ENCODE measurements at regions not wholly inside any gene's neighbourhood (a gene's known extent, or its start where the extent isn't known, plus 50 kb on each side); places are given as distances from the start of the nearest gene placed in this dataset.

- TF ChIP-seq, protein P1, sequence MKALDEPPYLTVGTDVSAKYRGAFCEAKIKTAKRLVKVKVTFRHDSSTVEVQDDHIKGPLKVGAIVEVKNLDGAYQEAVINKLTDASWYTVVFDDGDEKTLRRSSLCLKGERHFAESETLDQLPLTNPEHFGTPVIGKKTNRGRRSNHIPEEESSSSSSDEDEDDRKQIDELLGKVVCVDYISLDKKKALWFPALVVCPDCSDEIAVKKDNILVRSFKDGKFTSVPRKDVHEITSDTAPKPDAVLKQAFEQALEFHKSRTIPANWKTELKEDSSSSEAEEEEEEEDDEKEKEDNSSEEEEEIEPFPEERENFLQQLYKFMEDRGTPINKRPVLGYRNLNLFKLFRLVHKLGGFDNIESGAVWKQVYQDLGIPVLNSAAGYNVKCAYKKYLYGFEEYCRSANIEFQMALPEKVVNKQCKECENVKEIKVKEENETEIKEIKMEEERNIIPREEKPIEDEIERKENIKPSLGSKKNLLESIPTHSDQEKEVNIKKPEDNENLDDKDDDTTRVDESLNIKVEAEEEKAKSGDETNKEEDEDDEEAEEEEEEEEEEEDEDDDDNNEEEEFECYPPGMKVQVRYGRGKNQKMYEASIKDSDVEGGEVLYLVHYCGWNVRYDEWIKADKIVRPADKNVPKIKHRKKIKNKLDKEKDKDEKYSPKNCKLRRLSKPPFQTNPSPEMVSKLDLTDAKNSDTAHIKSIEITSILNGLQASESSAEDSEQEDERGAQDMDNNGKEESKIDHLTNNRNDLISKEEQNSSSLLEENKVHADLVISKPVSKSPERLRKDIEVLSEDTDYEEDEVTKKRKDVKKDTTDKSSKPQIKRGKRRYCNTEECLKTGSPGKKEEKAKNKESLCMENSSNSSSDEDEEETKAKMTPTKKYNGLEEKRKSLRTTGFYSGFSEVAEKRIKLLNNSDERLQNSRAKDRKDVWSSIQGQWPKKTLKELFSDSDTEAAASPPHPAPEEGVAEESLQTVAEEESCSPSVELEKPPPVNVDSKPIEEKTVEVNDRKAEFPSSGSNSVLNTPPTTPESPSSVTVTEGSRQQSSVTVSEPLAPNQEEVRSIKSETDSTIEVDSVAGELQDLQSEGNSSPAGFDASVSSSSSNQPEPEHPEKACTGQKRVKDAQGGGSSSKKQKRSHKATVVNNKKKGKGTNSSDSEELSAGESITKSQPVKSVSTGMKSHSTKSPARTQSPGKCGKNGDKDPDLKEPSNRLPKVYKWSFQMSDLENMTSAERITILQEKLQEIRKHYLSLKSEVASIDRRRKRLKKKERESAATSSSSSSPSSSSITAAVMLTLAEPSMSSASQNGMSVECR (CRISPR knock-in tag; IDR thresholded peaks at IDR 0.05; ENCODE audit: borderline replicate concordance), result no peak
- TF ChIP-seq ZNF416 (CRISPR knock-in tag; IDR thresholded peaks at IDR 0.05) (no peak), ESRRA (CRISPR knock-in tag; IDR thresholded peaks at IDR 0.05; ENCODE audit: borderline replicate concordance) (no peak), ETV6 (CRISPR knock-in tag; IDR thresholded peaks at IDR 0.05) (no peak), IRF2 (CRISPR knock-in tag; IDR thresholded peaks at IDR 0.05; ENCODE audit: borderline replicate concordance, low read depth) (no peak), HMGXB4 (CRISPR knock-in tag; IDR thresholded peaks at IDR 0.05) (no peak), TCF7 (CRISPR knock-in tag; IDR thresholded peaks at IDR 0.05; ENCODE audit: low read depth) (no peak), SMAD3 (CRISPR knock-in tag; IDR thresholded peaks at IDR 0.05; ENCODE audit: borderline replicate concordance) (no peak), RELA (CRISPR knock-in tag; IDR thresholded peaks at IDR 0.05; ENCODE audit: borderline replicate concordance) (no peak), SOX15 (CRISPR knock-in tag; IDR thresholded peaks at IDR 0.05) (no peak)
These were observed 76.8 kb downstream of the PHLDA1 start (continued) for GRCh38 chr12:75954749-75955148.

DNA sequence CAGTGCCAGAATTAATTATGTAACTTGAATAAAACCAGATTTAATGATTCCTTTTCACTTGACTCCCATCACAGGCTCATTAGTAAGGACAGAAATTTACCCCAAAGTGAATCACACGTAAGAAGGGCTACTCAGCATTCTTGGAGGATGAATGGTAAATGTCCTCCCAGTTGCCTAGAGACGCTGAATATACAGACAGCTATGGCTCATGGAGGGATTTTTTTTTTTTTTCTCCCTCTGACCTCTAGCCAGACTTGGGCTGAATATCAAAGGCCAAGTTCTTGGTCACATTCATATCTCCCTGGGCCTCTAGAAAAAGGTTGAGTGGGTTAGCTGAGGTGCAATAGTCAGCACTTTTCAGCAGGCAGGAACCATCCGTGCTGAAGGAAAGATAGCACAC lies 77.5 kb downstream of the PHLDA1 start:
- CTCF ChIA-PET, result interaction anchor here (2.3 kb wide), 1 partner anchor 78 kb away, joined by 7 read pairs; the partner anchor contains the start of gene PHLDA1
- Mint-ChIP-seq H3K36me3 (no peaks in the 10 kb centered on the region), H3K27ac (peak overlapping the region; percentile 59; the same call in 1 of the 2 replicates), H3K4me1 (peaks cover 74% of the 10 kb centered on the region), H3K4me3 (no peak overlapping the region), H3K27me3 (ENCODE audit: low read depth) (no peaks in the 10 kb centered on the region), H3K9me3 (no peaks in the 10 kb centered on the region)
- TF ChIP-seq ZNF671 (CRISPR knock-in tag; IDR thresholded peaks at IDR 0.05), result no peak
- no peak for TF ChIP-seq ESRRA (CRISPR knock-in tag; IDR thresholded peaks at IDR 0.05; ENCODE audit: borderline replicate concordance)
- TF ChIP-seq ZNF138 (CRISPR knock-in tag; conservative IDR thresholded peaks at IDR 0.05), result no peak
- no peak for TF ChIP-seq SP1 (CRISPR knock-in tag; conservative IDR thresholded peaks at IDR 0.05)
- no peak for TF ChIP-seq E2F5 (CRISPR knock-in tag; IDR thresholded peaks at IDR 0.05)
- TF ChIP-seq NR3C1 (CRISPR knock-in tag; conservative IDR thresholded peaks at IDR 0.05; ENCODE audit: low read depth), result no peak
- no peak for TF ChIP-seq HMGA2 (CRISPR knock-in tag; IDR thresholded peaks at IDR 0.05)
- TF ChIP-seq ZNF219 (CRISPR knock-in tag; IDR thresholded peaks at IDR 0.05; ENCODE audit: borderline replicate concordance), result no peak
- no peak for TF ChIP-seq SMAD3 (CRISPR knock-in tag; IDR thresholded peaks at IDR 0.05; ENCODE audit: borderline replicate concordance)
- TF ChIP-seq, protein P2, sequence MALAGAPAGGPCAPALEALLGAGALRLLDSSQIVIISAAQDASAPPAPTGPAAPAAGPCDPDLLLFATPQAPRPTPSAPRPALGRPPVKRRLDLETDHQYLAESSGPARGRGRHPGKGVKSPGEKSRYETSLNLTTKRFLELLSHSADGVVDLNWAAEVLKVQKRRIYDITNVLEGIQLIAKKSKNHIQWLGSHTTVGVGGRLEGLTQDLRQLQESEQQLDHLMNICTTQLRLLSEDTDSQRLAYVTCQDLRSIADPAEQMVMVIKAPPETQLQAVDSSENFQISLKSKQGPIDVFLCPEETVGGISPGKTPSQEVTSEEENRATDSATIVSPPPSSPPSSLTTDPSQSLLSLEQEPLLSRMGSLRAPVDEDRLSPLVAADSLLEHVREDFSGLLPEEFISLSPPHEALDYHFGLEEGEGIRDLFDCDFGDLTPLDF (CRISPR knock-in tag; IDR thresholded peaks at IDR 0.05), result no peak
- no peak for TF ChIP-seq MXD4 (CRISPR knock-in tag; IDR thresholded peaks at IDR 0.05; ENCODE audit: borderline replicate concordance)
- TF ChIP-seq, protein P3, sequence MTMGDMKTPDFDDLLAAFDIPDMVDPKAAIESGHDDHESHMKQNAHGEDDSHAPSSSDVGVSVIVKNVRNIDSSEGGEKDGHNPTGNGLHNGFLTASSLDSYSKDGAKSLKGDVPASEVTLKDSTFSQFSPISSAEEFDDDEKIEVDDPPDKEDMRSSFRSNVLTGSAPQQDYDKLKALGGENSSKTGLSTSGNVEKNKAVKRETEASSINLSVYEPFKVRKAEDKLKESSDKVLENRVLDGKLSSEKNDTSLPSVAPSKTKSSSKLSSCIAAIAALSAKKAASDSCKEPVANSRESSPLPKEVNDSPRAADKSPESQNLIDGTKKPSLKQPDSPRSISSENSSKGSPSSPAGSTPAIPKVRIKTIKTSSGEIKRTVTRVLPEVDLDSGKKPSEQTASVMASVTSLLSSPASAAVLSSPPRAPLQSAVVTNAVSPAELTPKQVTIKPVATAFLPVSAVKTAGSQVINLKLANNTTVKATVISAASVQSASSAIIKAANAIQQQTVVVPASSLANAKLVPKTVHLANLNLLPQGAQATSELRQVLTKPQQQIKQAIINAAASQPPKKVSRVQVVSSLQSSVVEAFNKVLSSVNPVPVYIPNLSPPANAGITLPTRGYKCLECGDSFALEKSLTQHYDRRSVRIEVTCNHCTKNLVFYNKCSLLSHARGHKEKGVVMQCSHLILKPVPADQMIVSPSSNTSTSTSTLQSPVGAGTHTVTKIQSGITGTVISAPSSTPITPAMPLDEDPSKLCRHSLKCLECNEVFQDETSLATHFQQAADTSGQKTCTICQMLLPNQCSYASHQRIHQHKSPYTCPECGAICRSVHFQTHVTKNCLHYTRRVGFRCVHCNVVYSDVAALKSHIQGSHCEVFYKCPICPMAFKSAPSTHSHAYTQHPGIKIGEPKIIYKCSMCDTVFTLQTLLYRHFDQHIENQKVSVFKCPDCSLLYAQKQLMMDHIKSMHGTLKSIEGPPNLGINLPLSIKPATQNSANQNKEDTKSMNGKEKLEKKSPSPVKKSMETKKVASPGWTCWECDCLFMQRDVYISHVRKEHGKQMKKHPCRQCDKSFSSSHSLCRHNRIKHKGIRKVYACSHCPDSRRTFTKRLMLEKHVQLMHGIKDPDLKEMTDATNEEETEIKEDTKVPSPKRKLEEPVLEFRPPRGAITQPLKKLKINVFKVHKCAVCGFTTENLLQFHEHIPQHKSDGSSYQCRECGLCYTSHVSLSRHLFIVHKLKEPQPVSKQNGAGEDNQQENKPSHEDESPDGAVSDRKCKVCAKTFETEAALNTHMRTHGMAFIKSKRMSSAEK (CRISPR knock-in tag; IDR thresholded peaks at IDR 0.05; ENCODE audit: borderline replicate concordance), result no peak
- TF ChIP-seq CREB1 (CRISPR knock-in tag; IDR thresholded peaks at IDR 0.05), result no peak
- peak; percentile 18 for ATAC-seq
- POLR2A ChIA-PET, result no interaction called here
- DNase-seq (ENCODE audit: low spot score), result no peak

All from WTC11 (cell line).